ENCODE measurements at regions not wholly inside any gene's neighbourhood (a gene's known extent, or its start where the extent isn't known, plus 50 kb on each side); places are given as distances from the start of the nearest gene placed in this dataset.

DNA sequence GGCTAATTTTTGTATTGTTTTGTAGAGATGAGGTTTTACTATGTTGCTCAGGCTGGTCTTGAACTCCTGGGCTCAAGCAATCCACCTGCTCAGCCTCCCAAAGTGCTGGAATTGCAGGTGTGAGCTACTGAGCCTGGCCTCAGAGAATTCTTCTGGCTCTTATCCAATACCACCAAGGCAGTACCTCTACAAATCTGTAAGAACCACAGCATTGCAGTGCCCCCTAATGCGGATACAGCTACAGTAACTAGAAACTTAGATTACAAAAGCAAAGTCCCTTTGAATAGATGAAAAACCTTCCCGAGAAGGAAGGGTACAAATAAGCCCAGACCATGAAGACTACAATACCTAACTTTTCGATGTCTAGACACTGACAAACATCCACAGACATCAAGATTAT, 107.9 kb upstream of the DPPA4 start:
- Histone ChIP-seq H2BK20ac (ENCODE audit: low read length) (no peak overlapping the region), H3K4me3 (ENCODE audit: extremely low read depth in 1 of 4, insufficient read depth in 2 of 4, low read depth in 3 of 4, low read length in 4 of 4) (no peak overlapping the region), H3K4ac (replicated peaks; ENCODE audit: insufficient read length, low read depth, low read length) (no peak overlapping the region), H2AK5ac (ENCODE audit: low read depth, low read length) (no peak overlapping the region), H2BK15ac (ENCODE audit: low read length) (no peak overlapping the region), H3K18ac (ENCODE audit: extremely low read depth, low read length) (no peak overlapping the region), H4K20me1 (replicated peaks in 1 of 2; ENCODE audit: control insufficient read depth in 1 of 2, insufficient read depth in 2 of 2, low read length in 2 of 2) (no peaks in the 10 kb centered on the region), H3K79me2 (ENCODE audit: control insufficient read depth in 1 of 2, insufficient read depth in 2 of 2, low read length in 2 of 2) (no peaks in the 10 kb centered on the region), H3K14ac (ENCODE audit: insufficient read length) (no peak overlapping the region), H2BK120ac (replicated peaks; ENCODE audit: low read depth, low read length) (no peak overlapping the region), H3K4me1 (replicated peaks in 1 of 4; ENCODE audit: control insufficient read depth in 3 of 4, insufficient read depth in 4 of 4, low read length in 3 of 4) (no peaks in the 10 kb centered on the region), H4K91ac (replicated peaks; ENCODE audit: insufficient read length, low read length) (no peak overlapping the region), H2BK12ac (ENCODE audit: low read depth, low read length) (no peak overlapping the region), H3K79me1 (ENCODE audit: low read depth, low read length) (no peaks in the 10 kb centered on the region), H4K5ac (ENCODE audit: insufficient read length, low read depth, low read length) (no peak overlapping the region), H4K8ac (ENCODE audit: extremely low read depth, insufficient read depth, low read length) (no peak overlapping the region), H3K27ac (ENCODE audit: low read depth, low read length) (no peak overlapping the region), H2AFZ (ENCODE audit: low read length) (no peak overlapping the region), H3K9me3 (ENCODE audit: insufficient read depth in 2 of 2, low read depth in 1 of 2, low read length in 1 of 2) (no peaks in the 10 kb centered on the region; a peak in 1 of 4 replicates), H3K9ac (replicated peaks in 1 of 4; ENCODE audit: extremely low read depth in 1 of 4, low read depth in 3 of 4, low read length in 3 of 4) (no peak overlapping the region), H3K56ac (replicated peaks; ENCODE audit: insufficient read length, low read depth, low read length) (no peak overlapping the region), H3K23me2 (ENCODE audit: low read depth, low read length) (no peaks in the 10 kb centered on the region), H2BK5ac (ENCODE audit: low read depth, low read length) (no peak overlapping the region), H3K4me2 (ENCODE audit: insufficient read depth in 1 of 2, low read depth in 2 of 2, low read length in 2 of 2) (no peak overlapping the region), H3K23ac (ENCODE audit: insufficient read length) (no peak overlapping the region), H3K27me3 (replicated peaks in 1 of 4; ENCODE audit: control insufficient read depth in 3 of 4, extremely low read depth in 1 of 4, insufficient read depth in 3 of 4, low read length in 3 of 4) (no peaks in the 10 kb centered on the region), H3K36me3 (ENCODE audit: control insufficient read depth in 2 of 4, insufficient read depth in 4 of 4, low read length in 3 of 4) (no peaks in the 10 kb centered on the region)
- DNase-seq (ENCODE audit: low read depth in 1 of 2, low spot score in 2 of 2) (no peak), FAIRE-seq (no peak)
- 94% methylated on average over 3 of the region's 3 CpGs; no CpG with 5 or more reads in 1 of the 2 experiments for WGBS, 2 experiments (ENCODE audit: extremely low coverage in 1 of 2, insufficient coverage in 1 of 2, insufficient read length in 1 of 2, insufficient replicate concordance in 2 of 2, low coverage in 1 of 2, low lambda C conversion rate in 2 of 2, missing lambda C conversion rate in 1 of 2)
- CTCF ChIA-PET (ENCODE audit: partially characterized antibody), result interaction anchor here (0.7 to 1.3 kb wide), 2 partner anchors 13 to 169 kb away, joined by 4 to 5 read pairs; no protein-coding TSS in a partner anchor
- TF ChIP-seq CHD1 (IDR thresholded peaks at IDR 0.05; ENCODE audit: low read depth, low read length) (no peak), FOSL1 (IDR thresholded peaks at IDR 0.05; ENCODE audit: insufficient read depth, low read depth, low read length) (no peak), GABPA (IDR thresholded peaks at IDR 0.05; ENCODE audit: borderline replicate concordance, insufficient read depth, low read length) (no peak), RAD21 (IDR thresholded peaks at IDR 0.05 in 1 of 2, conservative IDR thresholded peaks at IDR 0.05 in 1 of 2; ENCODE audit: low read depth in 2 of 2, low read length in 2 of 2) (peak; percentile 46 to 61), HDAC6 (IDR thresholded peaks at IDR 0.05; ENCODE audit: low read depth, low read length) (no peak), CTBP2 (IDR thresholded peaks at IDR 0.05; ENCODE audit: borderline replicate concordance, insufficient read depth, insufficient read length, low read length) (no peak), CBX8 (IDR thresholded peaks at IDR 0.05; ENCODE audit: borderline replicate concordance, low read depth, low read length) (no peak)
- TF ChIP-seq, protein P1, sequence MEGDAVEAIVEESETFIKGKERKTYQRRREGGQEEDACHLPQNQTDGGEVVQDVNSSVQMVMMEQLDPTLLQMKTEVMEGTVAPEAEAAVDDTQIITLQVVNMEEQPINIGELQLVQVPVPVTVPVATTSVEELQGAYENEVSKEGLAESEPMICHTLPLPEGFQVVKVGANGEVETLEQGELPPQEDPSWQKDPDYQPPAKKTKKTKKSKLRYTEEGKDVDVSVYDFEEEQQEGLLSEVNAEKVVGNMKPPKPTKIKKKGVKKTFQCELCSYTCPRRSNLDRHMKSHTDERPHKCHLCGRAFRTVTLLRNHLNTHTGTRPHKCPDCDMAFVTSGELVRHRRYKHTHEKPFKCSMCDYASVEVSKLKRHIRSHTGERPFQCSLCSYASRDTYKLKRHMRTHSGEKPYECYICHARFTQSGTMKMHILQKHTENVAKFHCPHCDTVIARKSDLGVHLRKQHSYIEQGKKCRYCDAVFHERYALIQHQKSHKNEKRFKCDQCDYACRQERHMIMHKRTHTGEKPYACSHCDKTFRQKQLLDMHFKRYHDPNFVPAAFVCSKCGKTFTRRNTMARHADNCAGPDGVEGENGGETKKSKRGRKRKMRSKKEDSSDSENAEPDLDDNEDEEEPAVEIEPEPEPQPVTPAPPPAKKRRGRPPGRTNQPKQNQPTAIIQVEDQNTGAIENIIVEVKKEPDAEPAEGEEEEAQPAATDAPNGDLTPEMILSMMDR (IDR thresholded peaks at IDR 0.05; ENCODE audit: control extremely low read depth in 1 of 3, insufficient read depth in 1 of 3, low read depth in 1 of 3, low read length in 3 of 3), result peak in 2 of 3 experiments; percentile 13 to 19; a peak in 2 of 4 replicates
- POLR2A ChIA-PET (ENCODE audit: partially characterized antibody), result no interaction called here

All from H1 (cell line).